ENCODE measurements at regions not wholly inside any gene's neighbourhood (a gene's known extent, or its start where the extent isn't known, plus 50 kb on each side); places are given as distances from the start of the nearest gene placed in this dataset.

GRCh38 chr9:517993-518392 lies 303.3 kb downstream of the DOCK8 start:
- TF ChIP-seq YY1 (tag by site-specific recombination; IDR thresholded peaks at IDR 0.05) (no peak), SCRT2 (tag by site-specific recombination; IDR thresholded peaks at IDR 0.05) (no peak), ZNF843 (tag by site-specific recombination; IDR thresholded peaks at IDR 0.05) (no peak), CTCF (tag by site-specific recombination; IDR thresholded peaks at IDR 0.05) (no peak), ZNF335 (tag by site-specific recombination; conservative IDR thresholded peaks at IDR 0.05) (no peak), ZFP3 (tag by site-specific recombination; IDR thresholded peaks at IDR 0.05; ENCODE audit: low read depth) (no peak), ZNF239 (tag by site-specific recombination; IDR thresholded peaks at IDR 0.05) (no peak)
- TF ChIP-seq, protein P1, sequence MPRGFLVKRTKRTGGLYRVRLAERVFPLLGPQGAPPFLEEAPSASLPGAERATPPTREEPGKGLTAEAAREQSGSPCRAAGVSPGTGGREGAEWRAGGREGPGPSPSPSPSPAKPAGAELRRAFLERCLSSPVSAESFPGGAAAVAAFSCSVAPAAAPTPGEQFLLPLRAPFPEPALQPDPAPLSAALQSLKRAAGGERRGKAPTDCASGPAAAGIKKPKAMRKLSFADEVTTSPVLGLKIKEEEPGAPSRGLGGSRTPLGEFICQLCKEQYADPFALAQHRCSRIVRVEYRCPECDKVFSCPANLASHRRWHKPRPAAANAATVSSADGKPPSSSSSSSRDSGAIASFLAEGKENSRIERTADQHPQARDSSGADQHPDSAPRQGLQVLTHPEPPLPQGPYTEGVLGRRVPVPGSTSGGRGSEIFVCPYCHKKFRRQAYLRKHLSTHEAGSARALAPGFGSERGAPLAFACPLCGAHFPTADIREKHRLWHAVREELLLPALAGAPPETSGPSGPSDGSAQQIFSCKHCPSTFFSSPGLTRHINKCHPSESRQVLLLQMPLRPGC (tag by site-specific recombination; IDR thresholded peaks at IDR 0.05) = no peak

Data from HEK293 (cell line).